ENCODE measurements at regions not wholly inside any gene's neighbourhood (a gene's known extent, or its start where the extent isn't known, plus 50 kb on each side); places are given as distances from the start of the nearest gene placed in this dataset.

- no peak overlapping the region for H3K27ac ChIP-seq
- TF ChIP-seq ZFX (IDR thresholded peaks at IDR 0.05) = no peak
- peak; percentile 38 for TF ChIP-seq CTCF (conservative IDR thresholded peaks at IDR 0.05)
Measured at GRCh38 chrX:119181491-119181890, 53.9 kb upstream of the KIAA1210 start.

- no peak for TF ChIP-seq ZFX (IDR thresholded peaks at IDR 0.05)
- no peak for TF ChIP-seq CTCF (conservative IDR thresholded peaks at IDR 0.05)
Measured at GRCh38 chrX:119186194-119186593, 49.9 kb upstream of the PGRMC1 start.

More at GRCh38 chrX:119186194-119186593, 49.9 kb upstream of the PGRMC1 start:
- H3K27ac ChIP-seq = no peak overlapping the region

Data from C4-2B (cell line).